OCI-LY7 (cell line): ENCODE measurements at regions not wholly inside any gene's neighbourhood (a gene's known extent, or its start where the extent isn't known, plus 50 kb on each side); places are given as distances from the start of the nearest gene placed in this dataset.

Experiments used
- BruUV-seq: library from RNA; stranded (reverse); fragments of 400-500 nt; replicated peaks from 2 replicates; lab custom pipeline; 2021; lab: Mats Ljungman, UMichigan
- CTCF ChIA-PET: fragments of 300-600 bp; sonication (Branson Sonifier 250); formaldehyde crosslinking; loops from one replicate; lab custom pipeline; 2022; ENCODE audit warnings: antibody characterized with exemption; ENCODE audit not compliant: unreplicated experiment; lab: Charles Lee
- POLR2A ChIA-PET: fragments of 300-600 bp; sonication (Branson Sonifier 250); formaldehyde crosslinking; loops from one replicate; lab custom pipeline; 2022; ENCODE audit warnings: antibody characterized with exemption; lab: Charles Lee
- DNase-seq: peaks from one replicate; pipeline ENCODE4 v3.0.0-alpha.2; 2015; ENCODE audit warnings: low spot score
- H2AFZ ChIP-seq: fragments of 200-600 bp; sonication (generic), shearing (Covaris generic); 2 replicates; pipeline ENCODE4 v1.6.1; 2014; ENCODE audit warnings: mild to moderate bottlenecking, antibody characterized with exemption, low read length, moderate library complexity
- H3K27ac ChIP-seq: fragments of 200-600 bp; sonication (generic); 2 replicates; pipeline ENCODE4 v1.5.1; 2014; ENCODE audit warnings: mixed run types, low read depth, mild to moderate bottlenecking, moderate library complexity, low read length, inconsistent platforms; ENCODE audit not compliant: poor library complexity, severe bottlenecking
- H3K36me3 ChIP-seq: fragments of 200-600 bp; sonication (generic); 2 replicates; pipeline ENCODE4 v1.6.1; 2014; ENCODE audit warnings: mild to moderate bottlenecking, antibody characterized with exemption, low read length, moderate library complexity, mixed read lengths; ENCODE audit not compliant: insufficient read depth
- H3K4me1 ChIP-seq: fragments of 200-600 bp; sonication (generic); 2 replicates; pipeline ENCODE4 v1.5.1; 2014; ENCODE audit warnings: mild to moderate bottlenecking, low read length; ENCODE audit not compliant: insufficient read depth, poor library complexity, severe bottlenecking
- H3K4me2 ChIP-seq: fragments of 200-600 bp; sonication (generic); 2 replicates; pipeline ENCODE4 v1.6.1; 2014; ENCODE audit warnings: mild to moderate bottlenecking, low read length
- H3K4me3 ChIP-seq: fragments of 200-600 bp; sonication (generic); 2 replicates; pipeline ENCODE4 v1.5.1; 2014; ENCODE audit warnings: mild to moderate bottlenecking, low read depth, low read length; ENCODE audit not compliant: poor library complexity, severe bottlenecking
- H3K79me2 ChIP-seq: fragments of 200-600 bp; sonication (generic); 2 replicates; pipeline ENCODE4 v1.6.1; 2016; ENCODE audit warnings: low read depth, mild to moderate bottlenecking, low read length, moderate library complexity, mixed read lengths; ENCODE audit not compliant: insufficient read depth
- H3K9me2 ChIP-seq: fragments of 200-600 bp; sonication (generic); 2 replicates; pipeline ENCODE4 v1.6.1; 2016; ENCODE audit warnings: mild to moderate bottlenecking, low read length, mixed read lengths; ENCODE audit not compliant: insufficient read depth
- H3K9me3 ChIP-seq: fragments of 200-600 bp; sonication (generic); 2 replicates; pipeline ENCODE4 v1.6.1; 2014; ENCODE audit warnings: mild to moderate bottlenecking, mixed run types, low read length, mixed read lengths
- H4K20me1 ChIP-seq: fragments of 200-600 bp; sonication (generic); 2 replicates; pipeline ENCODE4 v1.6.1; 2014; ENCODE audit warnings: mild to moderate bottlenecking, antibody characterized with exemption, low read length, moderate library complexity, mixed read lengths; ENCODE audit not compliant: insufficient read depth
- EZH2phosphoT487 ChIP-seq: fragments of 200-600 bp; sonication (generic); IDR thresholded peaks from 2 replicates; pipeline ENCODE4 v1.6.1; 2018; ENCODE audit warnings: low read depth, borderline replicate concordance, mild to moderate bottlenecking, mixed run types, antibody characterized with exemption, low read length, moderate library complexity, mixed read lengths
- intact Hi-C: fragments of 100-400 bp; cut with micrococcal nuclease; formaldehyde crosslinking; loops from one replicate; pipeline ENCODE4 v1.10.0; 2022; ENCODE audit not compliant: unreplicated experiment
- TF ChIP-seq, protein P1 (sequence below): fragments of 200-600 bp; sonication (generic); conservative IDR thresholded peaks from 2 replicates; pipeline ENCODE4 v1.5.1; 2014; ENCODE audit warnings: mild to moderate bottlenecking, antibody characterized with exemption, low read length, moderate library complexity, mixed read lengths

DNA sequence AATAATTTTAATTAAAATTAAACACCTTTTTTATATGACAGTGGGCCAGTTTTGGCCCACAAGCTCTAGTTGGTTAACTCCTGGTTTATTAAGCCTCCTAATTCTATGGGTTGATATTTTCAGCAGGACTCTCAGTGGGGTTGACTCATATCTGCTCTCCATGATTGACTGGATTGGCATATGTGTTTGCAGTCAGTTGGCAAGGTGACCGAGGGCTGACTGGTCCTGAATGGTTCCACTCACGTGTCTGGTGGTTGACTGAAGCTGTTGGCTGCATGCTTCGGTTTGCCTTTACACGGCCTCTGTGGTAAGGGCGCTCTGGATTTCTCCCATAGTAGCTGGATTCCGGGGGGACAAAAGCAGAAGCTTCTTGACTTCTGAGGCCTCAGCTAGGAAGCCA lies 65.3 kb upstream of the ZNF280D start:
- H3K36me3 ChIP-seq: no peaks in the 10 kb centered on the region
- no peak overlapping the region for H3K27ac ChIP-seq
- intact Hi-C loops: no loop called here
- no TSS peak for BruUV-seq
- TF ChIP-seq, protein P1, sequence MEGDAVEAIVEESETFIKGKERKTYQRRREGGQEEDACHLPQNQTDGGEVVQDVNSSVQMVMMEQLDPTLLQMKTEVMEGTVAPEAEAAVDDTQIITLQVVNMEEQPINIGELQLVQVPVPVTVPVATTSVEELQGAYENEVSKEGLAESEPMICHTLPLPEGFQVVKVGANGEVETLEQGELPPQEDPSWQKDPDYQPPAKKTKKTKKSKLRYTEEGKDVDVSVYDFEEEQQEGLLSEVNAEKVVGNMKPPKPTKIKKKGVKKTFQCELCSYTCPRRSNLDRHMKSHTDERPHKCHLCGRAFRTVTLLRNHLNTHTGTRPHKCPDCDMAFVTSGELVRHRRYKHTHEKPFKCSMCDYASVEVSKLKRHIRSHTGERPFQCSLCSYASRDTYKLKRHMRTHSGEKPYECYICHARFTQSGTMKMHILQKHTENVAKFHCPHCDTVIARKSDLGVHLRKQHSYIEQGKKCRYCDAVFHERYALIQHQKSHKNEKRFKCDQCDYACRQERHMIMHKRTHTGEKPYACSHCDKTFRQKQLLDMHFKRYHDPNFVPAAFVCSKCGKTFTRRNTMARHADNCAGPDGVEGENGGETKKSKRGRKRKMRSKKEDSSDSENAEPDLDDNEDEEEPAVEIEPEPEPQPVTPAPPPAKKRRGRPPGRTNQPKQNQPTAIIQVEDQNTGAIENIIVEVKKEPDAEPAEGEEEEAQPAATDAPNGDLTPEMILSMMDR: no peak
- no peak for TF ChIP-seq EZH2phosphoT487
- no peaks in the 10 kb centered on the region for H3K79me2 ChIP-seq
- no peaks in the 10 kb centered on the region for H3K4me1 ChIP-seq
- no peaks in the 10 kb centered on the region for H3K9me2 ChIP-seq
- H3K9me3 ChIP-seq: no peaks in the 10 kb centered on the region
- H2AFZ ChIP-seq: no peak overlapping the region
- no peaks in the 10 kb centered on the region for H4K20me1 ChIP-seq
- no peak overlapping the region for H3K4me2 ChIP-seq
- ChIA-PET CTCF (no interaction called here), POLR2A (interaction anchor here (0.9 kb wide), 1 partner anchor 36 kb away, joined by 3 read pairs; no protein-coding TSS in a partner anchor)
- DNase-seq: no peak
- H3K4me3 ChIP-seq: no peak overlapping the region

DNA sequence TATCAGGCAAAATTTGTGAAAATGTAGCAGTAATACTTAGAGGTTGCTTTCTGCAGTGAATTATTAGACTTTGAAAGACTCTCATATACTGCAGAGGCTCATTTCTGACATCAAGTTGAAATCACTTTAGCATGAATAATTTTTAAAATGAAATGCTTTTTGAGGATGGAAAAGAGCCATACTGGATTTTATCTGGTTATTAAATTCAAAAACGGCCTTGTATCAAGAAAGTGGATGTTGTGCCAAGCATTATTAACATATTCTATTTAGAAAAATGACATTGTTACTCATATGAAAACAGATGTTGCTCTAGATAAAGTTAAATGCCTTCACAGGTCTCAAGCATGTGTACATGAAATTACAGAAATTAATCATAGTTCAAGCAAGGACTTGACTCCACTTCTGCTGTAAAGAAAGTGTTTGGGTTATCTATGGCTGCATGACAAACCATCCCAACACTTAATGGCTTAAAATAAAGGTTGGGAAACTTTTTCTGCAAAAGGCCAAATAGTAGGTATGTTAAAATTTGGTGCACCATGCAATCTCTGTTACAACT lies 64.5 kb upstream of the ZNF280D start:
- Histone ChIP-seq H3K27ac (no peak overlapping the region), H3K79me2 (no peaks in the 10 kb centered on the region), H3K36me3 (no peaks in the 10 kb centered on the region), H4K20me1 (no peaks in the 10 kb centered on the region), H3K4me1 (no peaks in the 10 kb centered on the region), H3K9me2 (no peaks in the 10 kb centered on the region), H3K4me3 (no peak overlapping the region), H3K4me2 (no peak overlapping the region), H3K9me3 (no peaks in the 10 kb centered on the region), H2AFZ (no peak overlapping the region)
- DNase-seq: no peak
- TF ChIP-seq, protein P1: no peak
- TF ChIP-seq EZH2phosphoT487: no peak
- POLR2A ChIA-PET: interaction anchor here (0.9 to 1.0 kb wide), 2 partner anchors 24 to 37 kb away, joined by 3 read pairs; no protein-coding TSS in a partner anchor
- no TSS peak for BruUV-seq
- CTCF ChIA-PET: no interaction called here
- intact Hi-C loops: no loop called here

DNA sequence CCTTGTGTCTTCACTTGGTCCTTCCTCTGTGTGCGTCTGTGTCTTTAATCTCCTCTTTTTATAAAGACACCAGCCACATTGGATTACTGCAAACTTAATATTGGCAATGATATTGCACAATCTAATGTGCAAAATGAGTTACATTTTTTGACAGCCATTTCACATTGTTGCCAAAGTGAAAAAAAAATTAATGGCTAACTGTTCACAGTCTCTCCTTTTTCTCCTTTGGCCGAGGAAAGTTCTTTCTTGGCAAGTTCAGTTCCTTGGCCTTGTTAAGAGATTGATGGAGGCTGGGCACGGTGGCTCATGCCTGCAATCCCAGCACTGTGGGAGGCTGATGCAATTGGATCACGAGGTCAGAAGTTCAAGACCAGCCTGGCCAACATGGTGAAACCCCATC lies 62.2 kb upstream of the ZNF280D start:
- Histone ChIP-seq H2AFZ (no peak overlapping the region), H3K4me2 (no peak overlapping the region), H3K27ac (no peak overlapping the region), H4K20me1 (no peaks in the 10 kb centered on the region), H3K36me3 (no peaks in the 10 kb centered on the region), H3K4me1 (no peaks in the 10 kb centered on the region), H3K79me2 (no peaks in the 10 kb centered on the region), H3K4me3 (no peak overlapping the region), H3K9me3 (0 out of 2 replicates have a peak, but pooled peaks cover 11% of the 10 kb centered on the region), H3K9me2 (no peaks in the 10 kb centered on the region)
- DNase-seq: no peak
- POLR2A ChIA-PET: interaction anchor here (0.9 kb wide), 1 partner anchor 21 kb away, joined by 3 read pairs; no protein-coding TSS in a partner anchor
- no peak for TF ChIP-seq EZH2phosphoT487
- TF ChIP-seq, protein P1: no peak
- CTCF ChIA-PET: no interaction called here
- intact Hi-C loops: no loop called here
- BruUV-seq: no TSS peak
